ENCODE measurements at regions not wholly inside any gene's neighbourhood (a gene's known extent, or its start where the extent isn't known, plus 50 kb on each side); places are given as distances from the start of the nearest gene placed in this dataset.

DNA sequence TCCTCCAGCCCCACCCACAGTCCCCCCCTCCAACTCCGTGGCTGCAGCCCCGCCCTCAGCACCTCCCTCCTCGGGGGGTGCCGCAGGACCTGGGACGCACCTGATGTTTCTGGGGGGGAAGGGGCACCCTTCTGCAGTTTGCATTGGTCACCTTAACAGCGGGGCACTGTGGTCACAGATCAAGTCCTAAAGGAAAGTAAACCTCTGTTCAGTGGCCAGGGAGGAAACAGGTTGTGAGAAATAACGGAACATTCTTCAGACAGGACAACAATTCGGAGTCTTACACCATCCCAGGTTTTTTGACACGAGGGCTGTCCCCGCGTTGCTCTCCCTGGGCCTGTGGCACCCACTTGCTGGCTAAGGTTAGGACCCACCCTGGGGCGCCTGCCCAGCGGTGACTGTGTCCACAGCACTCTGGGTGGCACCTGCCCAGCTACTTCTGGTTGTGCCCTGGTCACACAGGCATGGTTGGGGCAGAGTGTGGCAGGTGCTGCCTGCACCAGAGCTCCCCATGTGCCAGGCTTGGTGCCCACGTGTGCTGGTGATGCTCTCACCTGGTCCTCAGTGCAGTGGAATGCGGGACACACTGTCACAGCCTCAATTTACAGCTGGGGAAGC, 93.5 kb upstream of the OTOS start:
- no peak for TF ChIP-seq EZH2 (IDR thresholded peaks at IDR 0.05; ENCODE audit: low read length, missing control alignments)
- no peak for TF ChIP-seq CTCF (conservative IDR thresholded peaks at IDR 0.05 in 1 of 2, IDR thresholded peaks at IDR 0.05 in 1 of 2; ENCODE audit: low read depth in 1 of 2, low read length in 2 of 2)
